ENCODE measurements at regions not wholly inside any gene's neighbourhood (a gene's known extent, or its start where the extent isn't known, plus 50 kb on each side); places are given as distances from the start of the nearest gene placed in this dataset.
"Not testable (repeated sequence)": the region's sequence is repeated elsewhere in the genome, so short reads cannot be mapped to it uniquely, and the experiment has no call there.

GRCh38 chr1:187839873-187840272, 1011.1 kb downstream of the PLA2G4A start:
- DNase-seq: no peak

DNA sequence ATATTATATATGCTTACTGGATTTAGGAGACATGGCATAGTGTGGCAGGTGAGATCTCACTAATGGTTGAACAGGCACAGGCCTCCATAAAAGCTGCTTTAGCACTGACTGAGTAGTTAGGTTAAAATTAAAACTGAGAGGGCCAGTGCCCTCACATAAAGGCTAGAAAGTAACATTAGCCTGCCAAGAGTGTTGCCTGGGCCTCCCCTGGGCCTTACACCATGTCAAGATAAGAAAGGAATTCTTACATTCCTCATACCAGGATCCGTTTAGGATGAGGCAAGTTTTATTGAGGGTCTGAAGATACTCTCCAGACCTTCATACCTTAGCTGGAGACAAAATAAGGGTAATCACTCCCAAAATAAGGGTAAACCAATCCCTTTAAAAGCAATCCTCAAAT, 1011.8 kb downstream of the PLA2G4A start:
- no peak for DNase-seq

DNA sequence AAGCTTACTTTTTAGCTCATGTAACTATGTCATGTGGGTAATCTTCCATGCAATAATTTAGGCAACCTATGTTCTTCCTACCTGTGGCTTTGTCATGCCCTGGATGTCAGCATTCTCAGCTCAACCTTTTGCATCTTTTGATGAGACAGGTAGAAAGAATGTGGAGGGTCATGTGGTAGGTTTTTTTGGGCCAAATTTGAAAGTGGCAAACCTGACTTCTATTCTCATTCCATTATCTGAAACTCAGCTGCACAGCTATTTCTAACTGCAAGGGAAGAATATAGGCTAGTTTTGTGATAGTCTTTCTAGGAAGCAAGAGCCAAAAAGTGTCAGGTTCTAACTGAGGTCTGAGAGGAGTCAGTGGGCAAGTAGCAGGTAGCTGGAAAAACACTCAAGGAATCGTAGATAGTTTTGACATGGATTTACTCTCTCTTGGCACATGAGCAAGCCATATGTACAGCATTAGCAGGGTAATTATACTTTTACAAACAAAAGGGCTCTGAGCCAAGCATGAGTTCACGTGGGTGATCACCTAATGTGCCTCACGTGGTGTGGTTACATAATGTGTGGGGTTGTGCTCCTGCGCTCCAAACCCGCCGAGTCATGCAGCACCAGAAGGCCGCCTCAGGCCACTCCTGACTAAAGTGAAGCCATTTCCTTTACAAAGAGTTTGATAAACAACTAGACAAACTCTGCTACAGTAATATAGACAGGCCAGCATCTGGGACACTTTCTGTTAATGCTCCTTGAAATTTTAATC, 1013.8 kb downstream of the PLA2G4A start:
- no peak for DNase-seq

- DNase-seq: no peak
Observed at GRCh38 chr1:187844313-187844712, 1015.6 kb downstream of the PLA2G4A start.

DNA sequence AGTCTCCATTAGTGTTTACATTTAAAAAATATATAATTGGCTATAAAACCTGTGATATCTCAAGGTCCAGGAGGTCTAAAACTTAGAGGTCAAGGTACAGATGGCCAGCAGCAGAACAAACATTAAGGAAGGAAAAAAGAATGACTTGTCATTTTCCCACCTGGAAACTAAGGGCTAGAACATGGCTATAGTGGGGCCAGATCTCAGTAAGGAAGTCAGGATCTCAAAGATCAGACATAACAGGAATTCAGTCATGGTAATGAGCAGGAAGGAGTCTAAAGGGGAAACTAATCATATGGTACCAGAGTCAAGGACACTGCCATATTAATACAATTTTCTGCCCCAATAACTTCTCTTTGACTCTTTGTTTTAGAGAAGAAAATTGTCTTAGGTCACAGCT, 1018.8 kb downstream of the PLA2G4A start:
- no peak for DNase-seq

- no peak for DNase-seq
Observed at GRCh38 chr1:187848321-187848720, 1019.6 kb downstream of the PLA2G4A start.

DNA sequence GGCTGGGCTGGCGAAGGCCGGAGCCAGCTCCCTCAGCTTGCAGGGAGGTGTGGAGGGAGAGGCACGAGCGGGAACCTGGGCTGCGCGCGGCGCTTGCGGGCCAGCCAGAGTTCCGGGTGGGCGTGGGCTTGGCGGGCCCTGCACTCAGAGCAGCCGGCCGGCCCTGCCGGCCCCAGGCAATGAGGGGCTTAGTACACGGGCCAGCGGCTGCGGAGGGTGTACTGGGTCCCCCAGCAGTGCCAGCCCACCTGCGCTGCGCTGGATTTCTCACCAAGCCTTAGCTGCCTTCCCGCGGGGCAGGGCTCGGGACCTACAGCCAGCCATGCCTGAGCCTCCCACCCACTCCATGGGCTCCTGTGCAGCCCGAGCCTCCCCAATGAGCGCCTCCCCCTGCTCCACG, 1021.4 kb downstream of the PLA2G4A start:
- DNase-seq: not testable (repeated sequence)

- DNase-seq: no peak
Observed at GRCh38 chr1:187853505-187853904, 1024.8 kb downstream of the PLA2G4A start.

DNA sequence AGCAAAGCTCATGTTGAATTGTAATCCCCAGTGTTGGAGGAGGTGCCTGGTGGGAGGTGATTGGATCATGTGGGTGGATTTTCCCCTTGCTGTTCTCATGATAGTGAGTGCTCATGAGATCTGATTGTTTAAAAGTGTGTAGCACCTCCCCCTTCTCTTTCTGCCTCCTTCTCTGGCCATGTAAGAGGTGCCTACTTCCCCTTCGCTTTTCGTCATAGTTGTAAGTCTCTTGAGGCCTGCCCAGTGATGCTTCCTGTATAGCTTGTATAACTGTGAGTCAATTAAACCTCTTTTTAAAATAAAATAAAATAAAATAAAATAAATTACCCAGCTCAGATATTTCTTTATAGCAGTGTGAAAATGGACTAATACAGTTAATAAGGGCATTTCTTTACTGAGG, 1025.7 kb downstream of the PLA2G4A start:
- DNase-seq: no peak

DNA sequence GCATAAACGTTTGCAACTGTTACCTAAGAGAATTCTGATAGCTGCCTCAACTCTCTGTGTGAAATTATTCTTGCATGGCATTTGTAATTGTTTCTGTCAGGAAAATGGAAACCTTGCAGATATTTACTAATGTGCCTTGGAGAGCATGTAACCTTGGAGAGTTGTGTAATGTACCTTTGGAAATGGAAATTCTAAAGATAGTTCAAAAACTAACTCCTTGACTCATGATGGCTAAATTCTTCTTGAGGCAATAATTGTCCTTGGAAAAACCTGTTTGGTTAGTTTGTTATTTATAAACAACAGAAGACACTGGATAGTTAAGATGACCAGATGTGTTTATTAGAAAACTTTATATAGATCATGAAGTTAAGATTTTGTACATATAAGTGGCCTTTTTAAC, 1033.8 kb downstream of the PLA2G4A start:
- DNase-seq: no peak

DNA sequence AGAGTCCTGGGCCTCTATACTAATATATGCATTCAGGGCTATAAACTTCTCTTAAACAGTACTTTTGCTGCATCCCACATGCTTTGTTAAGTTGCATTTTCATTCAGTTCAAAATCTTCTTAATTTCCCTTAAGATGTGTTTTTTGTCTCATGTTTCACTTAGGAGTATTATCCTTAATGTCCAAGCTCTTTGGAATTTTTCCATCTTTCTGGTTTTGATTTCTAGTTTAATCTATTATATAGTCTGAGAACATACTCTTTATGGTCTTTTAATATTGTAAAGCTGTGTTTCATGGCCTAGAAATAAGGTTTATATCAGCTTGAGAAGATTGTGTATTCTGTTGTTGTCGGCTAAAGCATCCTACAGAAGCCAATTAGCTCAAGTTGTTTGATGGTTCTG, 1041.8 kb downstream of the PLA2G4A start:
- DNase-seq: no peak

DNA sequence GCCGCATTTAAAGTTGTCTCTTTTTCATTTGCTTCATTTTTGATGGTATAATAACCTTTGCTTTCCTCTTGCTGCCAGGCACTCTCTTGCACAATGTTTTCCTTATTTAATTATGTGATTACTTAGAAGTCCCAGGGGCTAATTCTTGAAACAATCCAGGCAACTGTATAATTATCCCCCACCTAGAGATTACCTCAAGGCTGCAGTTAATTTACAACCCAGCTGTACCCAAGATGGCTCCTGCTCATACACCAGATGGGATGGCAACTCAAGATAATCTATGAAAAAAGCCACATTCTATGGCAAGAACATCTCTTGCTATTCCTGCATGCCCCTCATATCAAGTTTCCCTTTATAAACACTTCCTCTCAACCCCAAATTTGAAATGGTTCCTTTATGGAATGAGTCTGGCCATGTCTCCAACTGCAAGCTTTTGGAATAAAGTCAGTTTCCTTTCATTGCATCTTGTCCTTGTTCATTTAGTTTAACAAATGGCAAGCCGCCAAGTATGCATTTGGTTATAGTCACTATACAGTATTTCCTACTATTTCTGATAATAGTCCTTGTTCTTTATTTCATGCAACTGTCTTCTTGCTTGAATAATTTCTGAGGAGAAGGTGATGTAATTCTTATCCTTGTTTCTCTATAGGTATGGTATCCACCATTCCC, 1042.6 kb downstream of the PLA2G4A start:
- DNase-seq: no peak

- DNase-seq: no peak
Observed at GRCh38 chr1:187872550-187872949, 1043.8 kb downstream of the PLA2G4A start.

DNA sequence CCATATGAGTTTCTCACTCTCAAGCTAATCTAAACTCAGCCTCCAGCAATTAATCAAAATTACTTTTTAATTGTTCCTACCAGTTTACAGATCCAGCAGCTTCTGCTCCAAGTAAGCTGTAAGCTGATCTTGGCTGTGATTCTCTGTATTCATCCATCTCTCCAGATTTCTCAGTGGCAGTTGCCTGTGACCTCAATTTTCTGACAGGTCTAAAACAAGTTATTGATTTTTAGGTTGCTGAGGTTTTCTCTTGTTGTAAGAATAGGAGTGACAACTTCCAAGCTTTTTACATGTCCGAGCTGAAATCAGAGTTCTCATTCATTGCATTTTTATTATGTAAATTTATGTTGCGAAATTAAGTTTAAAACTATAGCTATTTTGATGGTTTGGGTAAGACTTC, 1044.4 kb downstream of the PLA2G4A start:
- no peak for DNase-seq

GRCh38 chr1:187876775-187877174, 1048.0 kb downstream of the PLA2G4A start:
- no peak for DNase-seq

DNA sequence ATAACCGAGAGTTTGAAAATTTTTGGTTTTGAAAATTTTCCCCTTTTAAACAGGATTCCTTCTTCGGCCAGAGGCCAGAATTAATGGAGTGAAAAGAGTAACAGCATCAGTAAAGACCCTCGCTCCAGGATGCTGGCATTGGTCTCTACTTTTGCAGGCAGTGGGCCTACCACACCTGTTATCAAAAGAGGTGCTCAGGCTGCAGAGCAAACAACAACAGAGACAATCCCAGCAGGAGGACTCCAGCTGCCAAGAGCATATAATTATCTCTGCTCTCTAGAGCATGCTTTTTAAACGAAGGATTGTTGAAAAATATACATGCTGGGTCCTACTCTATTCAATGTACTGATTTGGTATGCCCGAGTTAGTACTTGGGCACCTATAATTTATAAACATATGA, 1048.5 kb downstream of the PLA2G4A start:
- no peak for DNase-seq

GRCh38 chr1:187878883-187879282, 1050.1 kb downstream of the PLA2G4A start:
- DNase-seq: no peak

- DNase-seq: no peak
Observed at GRCh38 chr1:187883356-187883755, 1054.6 kb downstream of the PLA2G4A start.

DNA sequence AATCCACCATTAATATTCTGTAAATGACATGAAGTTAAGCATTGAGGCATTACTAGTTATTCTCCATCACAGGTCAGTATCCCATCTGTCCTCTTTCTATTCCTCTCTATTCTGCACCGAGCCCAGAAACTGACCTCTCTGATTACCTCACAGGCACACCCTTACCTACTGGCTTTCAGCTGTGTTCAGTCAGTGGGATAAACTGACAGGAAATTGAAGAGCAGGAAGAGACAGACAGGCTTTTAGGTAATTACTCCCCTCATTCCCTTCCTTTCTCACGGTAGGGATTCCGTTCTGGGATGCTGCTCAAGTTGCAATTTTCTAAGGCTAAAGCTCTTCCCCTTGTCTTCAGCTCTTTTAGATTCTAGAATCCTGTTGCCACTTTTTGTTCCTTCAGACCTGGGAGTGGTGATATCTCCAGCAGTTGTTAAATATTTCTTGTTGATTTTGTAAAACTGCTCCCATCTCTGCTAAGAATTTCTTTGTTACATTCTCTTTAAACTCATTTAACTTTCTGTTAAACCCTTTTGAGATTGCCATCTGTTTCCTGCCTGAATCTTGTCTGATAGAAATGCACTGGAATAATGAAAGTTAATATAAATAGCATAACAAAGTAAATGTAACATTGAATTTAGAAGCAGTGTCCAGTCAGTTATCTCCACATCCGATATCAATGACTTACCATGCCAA, 1063.4 kb downstream of the PLA2G4A start:
- no peak for DNase-seq

- DNase-seq: no peak
Observed at GRCh38 chr1:187892683-187893039, 1063.9 kb downstream of the PLA2G4A start.

DNA sequence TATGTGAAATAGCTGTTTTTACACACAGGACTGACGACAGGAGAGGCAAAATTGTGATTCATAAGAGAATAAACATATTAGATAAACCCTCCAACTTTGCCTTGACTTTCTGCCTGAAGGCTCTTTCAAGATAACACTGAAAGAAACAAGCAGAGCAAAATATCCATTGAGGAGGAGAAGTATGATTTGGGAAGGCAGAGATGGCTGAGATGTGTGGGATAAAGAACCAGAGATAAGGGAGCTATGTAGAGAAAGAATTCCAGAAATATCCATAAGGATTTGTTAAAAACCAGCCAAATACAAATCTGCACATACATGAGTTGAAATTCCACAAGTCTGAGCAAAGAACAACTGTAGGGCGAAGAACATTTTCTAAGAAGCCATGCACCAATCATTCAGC, 1064.7 kb downstream of the PLA2G4A start:
- DNase-seq: no peak

DNA sequence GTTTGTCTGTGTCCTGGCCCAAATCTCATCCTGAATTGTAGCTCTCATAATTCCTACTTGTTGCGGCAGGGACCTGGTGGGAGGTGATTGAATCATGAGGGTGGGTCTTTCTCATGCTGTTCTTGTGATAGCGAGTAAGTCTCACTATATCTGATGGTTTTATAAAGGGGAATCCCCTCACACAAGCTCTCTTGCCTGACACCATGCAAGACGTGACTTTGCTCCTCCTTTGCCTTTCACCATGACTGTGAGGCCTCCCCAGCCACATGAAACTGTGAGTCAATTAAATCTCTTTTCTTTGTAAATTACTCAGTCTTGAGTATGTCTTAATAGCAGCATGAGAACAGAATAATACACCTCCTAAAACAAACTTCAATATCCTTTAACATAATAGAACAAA, 1065.6 kb downstream of the PLA2G4A start:
- DNase-seq: no peak

DNA sequence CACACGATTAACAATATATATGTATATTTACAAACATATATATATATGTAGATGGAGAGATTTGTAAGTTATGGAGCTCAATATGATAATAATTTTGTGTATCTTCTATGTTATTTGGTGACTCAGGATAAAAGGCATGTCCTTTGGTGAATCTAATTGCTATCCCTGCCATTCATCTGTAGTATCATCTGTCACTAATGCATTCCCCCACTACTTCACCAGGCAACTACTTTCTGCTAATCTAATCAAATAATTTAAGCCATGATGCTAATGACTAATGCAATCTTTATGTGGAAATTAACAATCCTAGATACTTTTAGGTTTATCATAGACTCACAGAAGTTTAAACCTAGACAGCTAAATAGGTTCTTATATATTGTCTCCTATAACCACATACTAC, 1074.5 kb downstream of the PLA2G4A start:
- DNase-seq: no peak

- DNase-seq: no peak
Observed at GRCh38 chr1:187909382-187909781, 1080.6 kb downstream of the PLA2G4A start.

All from left kidney (tissue), 1 donor.